Activated T-helper 1 cell treated with anti-CD3 and anti-CD28 coated beads, Interleukin-2, amount 50 U/mL, for 16 hours (primary cell): ENCODE measurements at regions not wholly inside any gene's neighbourhood (a gene's known extent, or its start where the extent isn't known, plus 50 kb on each side); places are given as distances from the start of the nearest gene placed in this dataset.
"Not testable (repeated sequence)": the region's sequence is repeated elsewhere in the genome, so short reads cannot be mapped to it uniquely, and the experiment has no call there.

Experiments used
- DNase-seq, 2 donors: peaks; one replicate each; pipeline ENCODE4 v3.0.0-alpha.2; 2020; ENCODE audit warnings: low read depth in 1 of 2, low spot score in 1 of 2

- DNase-seq = no peak
Measured at GRCh38 chr22:49357661-49358440, 469.8 kb downstream of the BRD1 start.

- DNase-seq = no peak
Measured at GRCh38 chr22:49356428-49356827, 471.2 kb downstream of the BRD1 start.

- DNase-seq = no peak
Measured at GRCh38 chr22:49355211-49355920, 472.3 kb downstream of the BRD1 start.

- no peak for DNase-seq
Measured at GRCh38 chr22:49354516-49355210, 473.0 kb downstream of the BRD1 start.

- DNase-seq = no peak
Measured at GRCh38 chr22:49353235-49353634, 474.4 kb downstream of the BRD1 start.

GRCh38 chr22:49352361-49353169, 475.1 kb downstream of the BRD1 start:
- DNase-seq = no peak

- DNase-seq = no peak
Measured at GRCh38 chr22:49351761-49352227, 475.9 kb downstream of the BRD1 start.

GRCh38 chr22:49350441-49351121, 477.1 kb downstream of the BRD1 start:
- no peak for DNase-seq

GRCh38 chr22:49349841-49350381, 477.8 kb downstream of the BRD1 start:
- DNase-seq = no peak

GRCh38 chr22:49349181-49349835, 478.4 kb downstream of the BRD1 start:
- DNase-seq = no peak

- no peak for DNase-seq
Measured at GRCh38 chr22:49348631-49349030, 479.0 kb downstream of the BRD1 start.

- no peak for DNase-seq
Measured at GRCh38 chr22:49347376-49347775, 480.3 kb downstream of the BRD1 start.

GRCh38 chr22:49345896-49346295, 481.8 kb downstream of the BRD1 start:
- DNase-seq = no peak

- DNase-seq = no peak
Measured at GRCh38 chr22:49344656-49345055, 483.0 kb downstream of the BRD1 start.

GRCh38 chr22:49344161-49344560, 483.5 kb downstream of the BRD1 start:
- no peak for DNase-seq

GRCh38 chr22:49340406-49340805, 487.3 kb downstream of the BRD1 start:
- no peak for DNase-seq

GRCh38 chr22:49336483-49336882, 491.2 kb downstream of the BRD1 start:
- not testable (repeated sequence) for DNase-seq

GRCh38 chr22:49334976-49335375, 492.7 kb downstream of the BRD1 start:
- DNase-seq = no peak

GRCh38 chr22:49334449-49334789, 493.3 kb downstream of the BRD1 start:
- no peak for DNase-seq

GRCh38 chr22:49333206-49333605, 494.5 kb downstream of the BRD1 start:
- DNase-seq = no peak
